GM23338 (cell line): ENCODE measurements at regions not wholly inside any gene's neighbourhood (a gene's known extent, or its start where the extent isn't known, plus 50 kb on each side); places are given as distances from the start of the nearest gene placed in this dataset.

Source experiments
- CTCF ChIP-seq, 2 experiments: fragments of 200-600 bp in 1 of 2; sonication (generic) in 1 of 2; conservative IDR thresholded peaks; 2 replicates each; pipeline versions ENCODE4 v1.5.1 to v1.6.1; 2016 to 2017; ENCODE audit warnings: antibody characterized with exemption in 2 of 2, low read depth in 2 of 2, mild to moderate bottlenecking in 2 of 2, moderate library complexity in 1 of 2
- ETS1 ChIP-seq: IDR thresholded peaks from 2 replicates; pipeline ENCODE4 v1.6.1; 2016; ENCODE audit warnings: antibody characterized with exemption
- POLR2AphosphoS5 ChIP-seq: IDR thresholded peaks from 2 replicates; pipeline ENCODE4 v1.6.1; 2016; ENCODE audit warnings: antibody characterized with exemption, low read depth
- REST ChIP-seq: IDR thresholded peaks from one replicate; pipeline ENCODE4 v1.6.1; 2018; ENCODE audit warnings: antibody characterized with exemption; ENCODE audit not compliant: unreplicated experiment

- TF ChIP-seq CTCF (conservative IDR thresholded peaks at IDR 0.05; ENCODE audit: low read depth in 2 of 2) = no peak
- no peak for TF ChIP-seq POLR2AphosphoS5
- no peak for TF ChIP-seq ETS1
- no peak for TF ChIP-seq REST
Observed at GRCh38 chr5:164266571-164266970, 761.2 kb downstream of the MAT2B start.
